H54 (cell line): ENCODE measurements at regions not wholly inside any gene's neighbourhood (a gene's known extent, or its start where the extent isn't known, plus 50 kb on each side); places are given as distances from the start of the nearest gene placed in this dataset.

Source experiments
- DNase-seq: peaks from one replicate; pipeline ENCODE4 v3.0.0; 2011; ENCODE audit warnings: low spot score, mixed read lengths; ENCODE audit not compliant: insufficient read length
- FAIRE-seq: peaks from 3 replicates; lab custom pipeline; 2011; peaks lifted over from hg19 to GRCh38; lab: Jason Lieb, UNC
- POLR2A ChIP-seq: IDR thresholded peaks from 2 replicates; pipeline ENCODE4 v1.6.1; 2011; ENCODE audit warnings: low read depth, mild to moderate bottlenecking, low read length

DNA sequence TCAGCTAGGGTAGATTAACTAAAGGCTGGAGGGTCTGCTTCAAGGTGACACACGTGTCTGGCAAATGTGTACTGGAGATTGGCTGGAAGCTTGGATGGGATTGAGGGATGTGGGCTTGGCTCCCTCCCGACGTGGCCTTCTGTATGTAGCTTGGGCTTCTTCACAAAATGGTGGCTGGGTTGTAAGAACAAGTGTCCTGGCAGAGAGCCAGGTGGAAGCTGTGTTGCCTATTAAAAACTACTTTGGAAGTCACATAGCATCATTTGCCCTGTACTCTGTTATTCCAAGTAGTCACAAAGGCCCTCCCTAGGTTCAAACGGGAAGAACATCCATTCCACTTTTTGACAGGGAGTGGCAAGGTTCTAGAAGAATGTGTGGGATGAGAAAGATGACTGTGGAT lies 174.1 kb upstream of the PRICKLE1 start:
- no peak for TF ChIP-seq POLR2A
- FAIRE-seq (no peak), DNase-seq (no peak)

- FAIRE-seq (no peak), DNase-seq (no peak)
- TF ChIP-seq POLR2A: no peak
Measured at GRCh38 chr12:42762395-42762925, 172.9 kb upstream of the PRICKLE1 start.

DNA sequence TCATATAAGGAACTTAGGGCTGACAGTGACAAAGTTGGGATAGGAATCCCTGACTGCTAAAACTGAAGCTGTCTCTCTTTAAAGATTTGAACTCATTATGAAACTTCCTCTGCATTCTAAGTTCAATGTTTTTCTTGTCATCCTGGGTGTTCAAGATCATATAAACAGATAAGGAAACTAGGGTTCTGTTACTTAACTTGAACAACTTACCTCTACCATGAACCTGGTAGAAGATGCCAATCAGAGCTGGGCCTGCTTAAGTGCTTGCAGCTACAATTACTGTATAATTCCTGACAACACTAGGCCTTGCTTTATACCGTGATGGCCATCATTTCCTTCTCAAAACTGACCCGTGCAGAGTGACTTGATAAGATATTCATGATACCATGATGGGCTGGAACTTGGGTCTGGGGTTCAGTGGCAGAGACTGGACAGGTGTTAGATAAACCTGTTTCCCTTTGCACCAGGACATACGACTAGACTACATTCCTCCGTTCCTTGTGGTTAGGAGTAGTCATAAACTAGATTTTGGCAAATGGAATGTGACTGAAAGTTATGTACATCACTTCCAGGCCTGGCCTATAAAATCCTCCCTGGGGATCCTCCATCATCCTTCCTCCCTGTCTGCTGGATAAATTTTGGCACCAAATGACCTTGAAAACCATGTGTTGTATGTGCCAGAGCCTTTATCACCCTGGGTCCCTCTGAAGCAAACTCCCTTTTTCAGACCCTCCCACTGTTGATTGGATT lies 172.2 kb upstream of the PRICKLE1 start:
- no peak for DNase-seq
- peak; percentile 70 for FAIRE-seq
- no peak for TF ChIP-seq POLR2A

- DNase-seq: no peak
- no peak for FAIRE-seq
- TF ChIP-seq POLR2A: no peak
Measured at GRCh38 chr12:42761086-42761485, 171.5 kb upstream of the PRICKLE1 start.

- TF ChIP-seq POLR2A: no peak
- FAIRE-seq: no peak
- DNase-seq: no peak
Measured at GRCh38 chr12:42760550-42760949, 171.0 kb upstream of the PRICKLE1 start.

- DNase-seq (no peak), FAIRE-seq (no peak)
Measured at GRCh38 chr12:42759622-42760273, 170.2 kb upstream of the PRICKLE1 start.

GRCh38 chr12:42758806-42759205 lies 169.3 kb upstream of the PRICKLE1 start:
- no peak for FAIRE-seq
- no peak for DNase-seq
- no peak for TF ChIP-seq POLR2A

More at GRCh38 chr12:42759622-42760273, 170.2 kb upstream of the PRICKLE1 start:
- no peak for TF ChIP-seq POLR2A

DNA sequence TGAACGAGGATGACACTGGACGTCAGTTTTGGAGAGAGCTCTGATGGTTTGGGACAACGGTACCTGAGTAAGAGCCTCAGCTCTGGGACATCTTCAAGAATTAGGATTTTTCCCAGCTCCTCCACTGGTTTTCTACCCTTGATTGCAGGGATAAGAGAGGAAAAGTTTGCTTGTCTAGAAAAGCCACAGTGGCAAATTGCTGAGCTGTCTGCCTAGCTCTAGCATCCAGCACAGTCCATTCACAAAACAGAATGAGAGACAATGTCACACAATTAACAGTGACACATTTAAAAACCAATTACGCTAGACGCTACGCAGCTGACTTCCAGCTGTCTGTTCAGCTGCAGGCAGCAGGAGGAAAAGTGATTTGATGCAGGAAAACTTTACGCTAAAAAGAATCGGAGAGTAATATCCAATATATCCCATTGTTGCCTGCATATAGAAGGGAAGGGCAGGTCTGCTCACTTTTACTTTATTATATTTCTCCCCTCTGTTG lies 168.1 kb upstream of the PRICKLE1 start:
- DNase-seq (no peak), FAIRE-seq (no peak)
- no peak for TF ChIP-seq POLR2A

DNA sequence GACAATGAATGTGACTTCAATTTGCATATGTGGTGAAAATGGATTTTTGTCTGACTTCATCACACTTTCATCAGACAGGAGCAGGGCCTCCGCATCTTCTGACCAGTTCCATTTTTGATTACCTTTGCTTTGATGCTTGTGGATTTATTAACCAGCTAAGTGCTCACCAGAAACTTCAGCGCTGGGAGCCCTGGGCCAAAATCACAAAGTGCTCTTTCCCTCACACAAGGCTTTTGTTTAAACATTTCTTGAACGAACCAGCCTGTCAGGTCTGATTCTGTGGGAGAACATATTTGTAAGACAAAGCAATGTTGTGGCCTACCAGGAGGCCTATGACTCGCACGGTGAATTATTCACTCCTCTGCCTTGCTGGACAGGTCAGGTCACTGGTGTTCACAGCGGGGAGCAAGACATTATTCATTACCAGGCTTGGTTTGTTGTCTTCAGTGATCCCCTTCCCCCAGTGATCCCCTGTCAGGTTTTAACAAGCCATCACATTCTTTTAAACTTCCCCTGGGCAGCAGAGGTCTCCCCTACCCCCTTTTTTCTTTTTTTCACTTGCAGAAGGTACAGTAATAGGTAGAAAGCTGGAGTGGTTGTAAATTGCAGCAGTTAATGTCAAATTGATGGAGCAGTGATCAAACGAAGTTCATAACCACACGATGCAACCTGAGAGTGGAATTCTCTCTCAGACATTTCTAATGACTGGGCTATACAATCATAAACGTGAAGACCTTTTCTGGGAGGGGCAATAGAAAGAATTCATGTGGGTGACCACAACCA lies 167.5 kb upstream of the PRICKLE1 start:
- DNase-seq (peak; percentile 48), FAIRE-seq (peak; percentile 100)
- TF ChIP-seq POLR2A: no peak

GRCh38 chr12:42750356-42750755 lies 160.8 kb upstream of the PRICKLE1 start:
- FAIRE-seq (no peak), DNase-seq (no peak)
- no peak for TF ChIP-seq POLR2A

DNA sequence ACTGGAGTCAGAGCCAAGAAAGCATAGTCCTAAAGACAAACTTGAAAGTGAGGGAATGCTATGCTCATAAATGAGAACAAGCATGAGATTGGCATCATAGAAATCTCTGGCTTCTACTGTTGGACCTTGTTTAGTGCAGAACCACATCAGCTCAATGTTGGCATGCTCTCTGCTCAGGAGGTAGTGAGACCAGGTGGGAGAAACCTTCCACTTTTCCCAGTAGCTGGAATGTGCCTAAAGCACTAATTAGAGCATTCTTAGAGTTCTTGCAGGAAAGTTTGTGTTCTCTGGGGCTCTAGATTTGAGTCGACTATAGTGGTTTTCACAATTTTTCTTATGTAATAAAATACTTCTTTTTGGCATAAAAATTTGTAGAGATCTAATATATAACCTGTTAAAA lies 159.7 kb upstream of the PRICKLE1 start:
- FAIRE-seq: no peak
- TF ChIP-seq POLR2A: no peak

DNA sequence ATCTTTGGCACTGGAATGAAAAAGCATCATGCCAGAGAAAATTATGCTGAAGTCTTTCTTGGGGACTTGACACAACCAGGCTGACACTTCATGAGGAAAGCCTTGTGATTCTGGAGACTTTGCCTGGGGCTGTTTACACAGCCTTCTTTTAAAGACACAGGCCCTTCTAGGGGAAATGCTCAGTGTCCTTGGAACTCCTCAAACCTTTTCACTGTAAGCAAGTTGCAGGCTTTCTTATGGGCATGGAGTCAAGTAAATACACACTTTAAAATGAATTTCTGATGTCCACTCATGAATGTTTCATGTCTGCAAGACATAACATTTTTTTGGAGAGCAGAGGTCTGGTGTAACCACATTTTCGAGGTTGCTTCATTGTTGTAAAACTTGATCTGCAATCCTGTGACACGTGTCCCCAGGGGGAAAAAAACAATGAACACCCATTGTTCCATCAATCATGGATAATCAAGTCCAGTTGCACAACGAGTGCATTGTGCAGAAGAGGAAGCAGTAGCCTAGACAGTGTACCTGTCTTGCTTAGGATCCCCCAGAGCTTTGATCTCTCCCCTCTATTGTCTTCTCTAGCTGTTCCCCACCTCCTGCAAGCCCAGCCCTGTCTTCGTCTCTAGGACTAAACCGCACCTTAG lies 155.1 kb upstream of the PRICKLE1 start:
- DNase-seq (no peak), FAIRE-seq (no peak)
- no peak for TF ChIP-seq POLR2A

More for the DNA sequence above, 159.7 kb upstream of the PRICKLE1 start:
- DNase-seq: no peak

DNA sequence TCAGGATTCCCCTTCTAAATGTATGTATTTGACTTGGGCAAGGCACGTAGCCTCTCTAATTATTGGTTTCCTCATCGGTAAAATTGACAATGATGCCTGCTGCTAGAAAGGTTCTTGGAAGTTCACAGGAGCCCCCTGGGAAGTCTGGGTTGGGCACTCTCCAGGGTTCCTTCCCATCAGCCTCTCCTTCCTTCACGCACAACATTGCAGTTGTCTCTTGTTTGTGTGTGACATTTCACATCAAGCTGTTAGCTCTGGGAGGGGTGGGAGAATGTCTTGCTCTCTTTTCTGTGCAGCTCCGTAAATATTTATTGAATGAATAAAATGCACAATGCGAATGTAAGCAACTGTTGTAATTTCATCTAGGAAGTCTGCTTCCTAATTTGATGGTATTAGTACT lies 153.2 kb upstream of the PRICKLE1 start:
- no peak for FAIRE-seq
- no peak for TF ChIP-seq POLR2A

More for the DNA sequence above, 153.2 kb upstream of the PRICKLE1 start:
- DNase-seq: no peak
